Sigmoid colon (tissue), 4 donors: ENCODE measurements at regions not wholly inside any gene's neighbourhood (a gene's known extent, or its start where the extent isn't known, plus 50 kb on each side); places are given as distances from the start of the nearest gene placed in this dataset.

Experiments used
- EP300 ChIP-seq, 4 donors: sonication (generic); formaldehyde crosslinking; IDR thresholded peaks; one replicate each; pipeline ENCODE4 v1.6.1; 2017; ENCODE audit warnings: antibody characterized with exemption in 4 of 4
- POLR2AphosphoS5 ChIP-seq, 4 donors: sonication (generic); formaldehyde crosslinking; IDR thresholded peaks; one replicate each; pipeline ENCODE4 v1.6.1; 2017; ENCODE audit warnings: antibody characterized with exemption in 4 of 4

DNA sequence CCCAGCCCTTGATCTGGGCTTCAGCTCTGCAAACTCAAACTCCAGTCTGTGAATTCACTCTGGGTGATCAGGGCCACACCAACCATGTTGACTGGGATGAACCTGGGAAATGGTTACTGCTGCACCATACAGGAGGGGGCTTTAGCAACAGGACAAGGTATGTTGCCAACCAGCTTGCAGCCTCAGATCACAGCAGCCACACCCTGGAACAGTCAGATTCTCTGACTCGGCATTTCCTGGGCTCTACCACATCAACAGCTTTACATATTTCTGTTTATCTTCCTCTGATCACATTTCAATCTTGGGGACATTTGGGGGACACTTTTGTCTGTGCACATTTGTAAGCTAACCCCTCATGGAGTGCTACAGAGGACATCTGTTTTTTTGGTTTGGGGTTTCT, 267.0 kb upstream of the NCAM1 start:
- TF ChIP-seq POLR2AphosphoS5 (IDR thresholded peaks at IDR 0.05) (no peak), EP300 (IDR thresholded peaks at IDR 0.05) (no peak)
